Adrenal gland (tissue), 9 donors: ENCODE measurements at regions not wholly inside any gene's neighbourhood (a gene's known extent, or its start where the extent isn't known, plus 50 kb on each side); places are given as distances from the start of the nearest gene placed in this dataset.
"Not testable (repeated sequence)": the region's sequence is repeated elsewhere in the genome, so short reads cannot be mapped to it uniquely, and the experiment has no call there.

Source experiments
- DNase-seq, 7 donors: peaks; one replicate each; pipeline ENCODE4 v3.0.0-alpha.2; 2019 to 2020
- H3K27ac ChIP-seq, 5 donors: fragments of 200-600 bp; sonication (generic) in 4 of 5; 1 replicate in 3 of 5; 2 replicates in 2 of 5; pipeline versions ENCODE4 v1.5.1 to v1.8.0; 2016 to 2020; ENCODE audit warnings: mild to moderate bottlenecking in 1 of 5
- H3K27me3 ChIP-seq: fragments of 200-600 bp; 2 replicates; pipeline ENCODE4 v1.8.0; 2021
- H3K36me3 ChIP-seq, 2 donors: fragments of 200-600 bp; replicated peaks in 1 of 2; 1 replicate in 1 of 2; 2 replicates in 1 of 2; pipeline versions ENCODE4 v1.5.1 to v1.8.0; 2018 to 2022
- H3K4me1 ChIP-seq, 2 donors: fragments of 200-600 bp; replicated peaks in 1 of 2; 1 replicate in 1 of 2; 2 replicates in 1 of 2; pipeline versions ENCODE4 v1.5.1 to v1.8.0; 2018 to 2021
- H3K4me3 ChIP-seq, 4 donors: fragments of 200-600 bp; sonication (generic) in 3 of 4; one replicate each; pipeline ENCODE4 v1.5.1; 2016 to 2018
- H3K9me3 ChIP-seq, 3 donors: fragments of 200-600 bp; sonication (generic) in 1 of 3; replicated peaks in 1 of 3; 1 replicate in 2 of 3; 2 replicates in 1 of 3; pipeline versions ENCODE4 v1.5.1 to v1.8.0; 2016 to 2021
- POLR2A ChIP-seq, 2 donors: fragments of 450-650 bp; IDR thresholded peaks; one replicate each; pipeline ENCODE4 v1.6.1; 2017; ENCODE audit warnings: antibody characterized with exemption in 2 of 2, mild to moderate bottlenecking in 2 of 2, moderate library complexity in 1 of 2
- WGBS, 4 donors: extraction: QIAGEN DNeasy Blood & Tissue Kit in 2 of 4; methylation state at CpG; one replicate each; pipeline versions ENCODE4 v1.1.5 to v1.1.7; 2013 to 2017; 5-methylcytosine and 5-hydroxymethylcytosine counted together
- intact Hi-C, 2 donors: fragments of 100-400 bp; cut with DNase I; formaldehyde crosslinking; loops; one replicate each; pipeline versions ENCODE4 v1.14.1 to v1.15.0; 2022 to 2023
- TF ChIP-seq, protein P1 (sequence below), 6 experiments: fragments of 450-650 bp in 4 of 6; fragments of 200-600 bp in 2 of 6; sonication (generic) in 1 of 6; IDR thresholded peaks; 1 replicate in 5 of 6; 2 replicates in 1 of 6; pipeline versions ENCODE4 v1.5.1 to v1.8.0; 2016 to 2021; ENCODE audit warnings: antibody characterized with exemption in 6 of 6, mild to moderate bottlenecking in 2 of 6, moderate library complexity in 1 of 6
- donor health status: healthy with polysubstance abuse.
- donor health status: Bipolar disorder and iron deficiency.
- donor health status: DM: yes; HTN: yes; CAD: no.
- donor health status: DM: no; HTN: no; CAD: no.
- donor health status: DM: no; HTN: no; CAD: no.

GRCh38 chr18:1665079-1665478, 760.4 kb downstream of the ADCYAP1 start:
- 14 to 28% (median 24%) methylated on average over 1 of the region's 1 CpG for WGBS, 4 donors
- no peaks in the 10 kb centered on the region for H3K4me1 ChIP-seq
- no peak for TF ChIP-seq POLR2A (IDR thresholded peaks at IDR 0.05)
- TF ChIP-seq, protein P1, sequence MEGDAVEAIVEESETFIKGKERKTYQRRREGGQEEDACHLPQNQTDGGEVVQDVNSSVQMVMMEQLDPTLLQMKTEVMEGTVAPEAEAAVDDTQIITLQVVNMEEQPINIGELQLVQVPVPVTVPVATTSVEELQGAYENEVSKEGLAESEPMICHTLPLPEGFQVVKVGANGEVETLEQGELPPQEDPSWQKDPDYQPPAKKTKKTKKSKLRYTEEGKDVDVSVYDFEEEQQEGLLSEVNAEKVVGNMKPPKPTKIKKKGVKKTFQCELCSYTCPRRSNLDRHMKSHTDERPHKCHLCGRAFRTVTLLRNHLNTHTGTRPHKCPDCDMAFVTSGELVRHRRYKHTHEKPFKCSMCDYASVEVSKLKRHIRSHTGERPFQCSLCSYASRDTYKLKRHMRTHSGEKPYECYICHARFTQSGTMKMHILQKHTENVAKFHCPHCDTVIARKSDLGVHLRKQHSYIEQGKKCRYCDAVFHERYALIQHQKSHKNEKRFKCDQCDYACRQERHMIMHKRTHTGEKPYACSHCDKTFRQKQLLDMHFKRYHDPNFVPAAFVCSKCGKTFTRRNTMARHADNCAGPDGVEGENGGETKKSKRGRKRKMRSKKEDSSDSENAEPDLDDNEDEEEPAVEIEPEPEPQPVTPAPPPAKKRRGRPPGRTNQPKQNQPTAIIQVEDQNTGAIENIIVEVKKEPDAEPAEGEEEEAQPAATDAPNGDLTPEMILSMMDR (IDR thresholded peaks at IDR 0.05), result no peak
- no peak overlapping the region for H3K4me3 ChIP-seq
- no peaks in the 10 kb centered on the region for H3K27me3 ChIP-seq
- intact Hi-C loops, result no loop called here
- no peaks in the 10 kb centered on the region for H3K9me3 ChIP-seq
- H3K27ac ChIP-seq, result no peak overlapping the region
- no peak for DNase-seq
- no peaks in the 10 kb centered on the region for H3K36me3 ChIP-seq

- Histone ChIP-seq H3K27me3 (no peaks in the 10 kb centered on the region), H3K9me3 (no peaks in the 10 kb centered on the region), H3K4me3 (no peak overlapping the region), H3K27ac (no peak overlapping the region), H3K4me1 (no peaks in the 10 kb centered on the region), H3K36me3 (no peaks in the 10 kb centered on the region)
- 37 to 46% (median 44%) methylated on average over 4 of the region's 4 CpGs for WGBS, 4 donors
- intact Hi-C loops, result no loop called here
- no peak for TF ChIP-seq POLR2A (IDR thresholded peaks at IDR 0.05)
- TF ChIP-seq, protein P1 (IDR thresholded peaks at IDR 0.05), result no peak
- DNase-seq, result no peak
Observed at GRCh38 chr18:1668279-1668678, 763.6 kb downstream of the ADCYAP1 start.

DNA sequence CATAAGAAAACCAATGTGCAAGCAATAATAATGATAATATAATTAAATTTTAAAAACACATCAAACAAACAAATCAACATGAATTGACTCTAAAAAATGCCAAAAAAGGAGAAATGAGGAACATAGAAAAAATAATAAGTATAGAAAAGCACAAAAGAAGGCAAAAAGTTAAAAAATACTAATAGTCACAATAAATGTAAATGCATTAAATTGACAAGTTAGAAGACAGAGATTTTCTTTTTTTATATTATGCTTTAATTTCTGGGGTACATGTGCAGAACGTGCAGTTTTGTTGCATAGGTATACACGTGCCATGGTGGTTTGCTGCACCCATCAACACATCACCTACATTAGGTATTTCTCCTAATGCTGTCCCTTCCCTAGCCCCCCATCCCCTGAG, 767.0 kb downstream of the ADCYAP1 start:
- H3K4me3 ChIP-seq, H3K27ac ChIP-seq, H3K4me1 ChIP-seq, intact Hi-C loops, H3K27me3 ChIP-seq, H3K9me3 ChIP-seq, H3K36me3 ChIP-seq, DNase-seq: not testable (repeated sequence)
- 73 to 83% (median 75%) methylated on average over 2 of the region's 2 CpGs for WGBS, 4 donors

- intact Hi-C loops, result no loop called here
- no peaks in the 10 kb centered on the region for H3K36me3 ChIP-seq
- WGBS, 4 donors, result 56 to 85% (median 75%) methylated on average over 3 of the region's 3 CpGs
Observed at GRCh38 chr18:1676387-1676786, 771.7 kb downstream of the ADCYAP1 start.

DNA sequence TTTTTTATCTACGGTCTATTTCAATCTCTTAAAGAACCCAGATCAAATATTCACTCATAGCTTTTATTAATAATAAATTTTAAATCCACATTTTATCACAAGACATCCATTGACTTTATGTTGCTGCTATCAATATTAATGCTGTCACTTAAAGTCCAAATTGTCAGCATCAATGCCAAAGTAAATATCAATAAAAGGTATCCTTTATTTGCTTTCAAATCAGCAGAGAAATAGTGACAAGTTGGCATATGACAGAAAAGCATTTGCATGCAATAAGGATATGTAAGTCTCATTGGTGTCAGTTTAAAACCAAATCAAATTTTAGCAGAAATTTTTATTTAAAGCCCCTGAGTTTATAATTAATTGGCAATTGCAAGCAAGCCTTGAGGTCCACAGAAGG, 775.4 kb downstream of the ADCYAP1 start:
- Histone ChIP-seq H3K4me1 (no peaks in the 10 kb centered on the region), H3K27ac (no peak overlapping the region), H3K36me3 (no peaks in the 10 kb centered on the region), H3K4me3 (no peak overlapping the region), H3K27me3 (no peaks in the 10 kb centered on the region), H3K9me3 (no peaks in the 10 kb centered on the region)
- WGBS, 4 donors, result 77 to 88% (median 84%) methylated on average over 1 of the region's 1 CpG
- intact Hi-C loops, result no loop called here
- no peak for TF ChIP-seq POLR2A (IDR thresholded peaks at IDR 0.05)
- TF ChIP-seq, protein P1 (IDR thresholded peaks at IDR 0.05), result no peak
- DNase-seq, result no peak

More at GRCh38 chr18:1676387-1676786, 771.7 kb downstream of the ADCYAP1 start:
- Histone ChIP-seq H3K4me3 (no peak overlapping the region), H3K27me3 (no peaks in the 10 kb centered on the region), H3K27ac (no peak overlapping the region), H3K9me3 (no peaks in the 10 kb centered on the region), H3K4me1 (no peaks in the 10 kb centered on the region)
- DNase-seq, result no peak
- no peak for TF ChIP-seq POLR2A (IDR thresholded peaks at IDR 0.05)
- TF ChIP-seq, protein P1 (IDR thresholded peaks at IDR 0.05), result no peak
